ENCODE measurements at regions not wholly inside any gene's neighbourhood (a gene's known extent, or its start where the extent isn't known, plus 50 kb on each side); places are given as distances from the start of the nearest gene placed in this dataset.

- DNase-seq: peak in 1 of 2 donors; percentile 21
- no CpG with 5 or more reads among the region's 1 CpG for WGBS (ENCODE audit: extremely low coverage, insufficient coverage, insufficient read length)
- Histone ChIP-seq H4K91ac (ENCODE audit: low read depth, low read length) (no peak overlapping the region), H3K27me3 (ENCODE audit: insufficient read depth, low read length) (no peaks in the 10 kb centered on the region), H3K79me2 (ENCODE audit: control insufficient read depth, insufficient read depth, low read length, poor library complexity) (no peaks in the 10 kb centered on the region), H2AFZ (ENCODE audit: insufficient read depth, low read length, poor library complexity) (no peak overlapping the region), H2BK5ac (ENCODE audit: low read depth, low read length, poor library complexity) (no peak overlapping the region), H3K4me1 (ENCODE audit: control insufficient read depth in 1 of 2, insufficient read depth in 2 of 2, low read length in 2 of 2) (peaks cover 0 to 2% of the 10 kb centered on the region in 2 experiments), H3K9ac (ENCODE audit: low read length) (no peak overlapping the region), H3K4ac (ENCODE audit: low read depth, low read length) (no peak overlapping the region), H3K36me3 (ENCODE audit: control insufficient read depth in 1 of 2, insufficient read depth in 2 of 2, low read length in 2 of 2) (no peaks in the 10 kb centered on the region), H4K8ac (ENCODE audit: low read depth, low read length) (no peak overlapping the region), H3K4me2 (ENCODE audit: low read length) (no peak overlapping the region), H2BK12ac (ENCODE audit: low read length) (no peak overlapping the region), H3K23ac (ENCODE audit: low read length) (no peak overlapping the region), H4K12ac (ENCODE audit: low read depth, low read length) (no peak overlapping the region), H3K9me3 (ENCODE audit: insufficient read depth, low read depth, low read length) (no peaks in the 10 kb centered on the region), H3K79me1 (ENCODE audit: low read length) (no peaks in the 10 kb centered on the region), H3K14ac (ENCODE audit: low read length) (no peak overlapping the region), H3K18ac (ENCODE audit: low read length) (no peak overlapping the region), H3K4me3 (ENCODE audit: low read depth, low read length) (no peak overlapping the region), H2BK120ac (ENCODE audit: insufficient read depth, low read length, poor library complexity) (no peak overlapping the region), H2AK5ac (ENCODE audit: low read length) (no peak overlapping the region), H3K27ac (ENCODE audit: low read depth, low read length) (no peak overlapping the region)
Measured at GRCh38 chr12:89156340-89156739, 196.0 kb downstream of the DUSP6 start.

- no peak overlapping the region for H2BK5ac ChIP-seq (ENCODE audit: low read depth, low read length, poor library complexity)
- no peak overlapping the region for H3K14ac ChIP-seq (ENCODE audit: low read length)
- H4K91ac ChIP-seq (ENCODE audit: low read depth, low read length): no peak overlapping the region
- no peak overlapping the region for H3K18ac ChIP-seq (ENCODE audit: low read length)
- no peak overlapping the region for H2BK12ac ChIP-seq (ENCODE audit: low read length)
- H4K12ac ChIP-seq (ENCODE audit: low read depth, low read length): no peak overlapping the region
- no peak overlapping the region for H2BK120ac ChIP-seq (ENCODE audit: insufficient read depth, low read length, poor library complexity)
- H3K27ac ChIP-seq (ENCODE audit: low read depth, low read length): no peak overlapping the region
- H2AFZ ChIP-seq (ENCODE audit: insufficient read depth, low read length, poor library complexity): no peak overlapping the region
- H3K9ac ChIP-seq (ENCODE audit: low read length): no peak overlapping the region
- peaks cover 0 to 2% of the 10 kb centered on the region in 2 experiments for H3K4me1 ChIP-seq (ENCODE audit: control insufficient read depth in 1 of 2, insufficient read depth in 2 of 2, low read length in 2 of 2)
- no peak overlapping the region for H4K8ac ChIP-seq (ENCODE audit: low read depth, low read length)
- H3K79me1 ChIP-seq (ENCODE audit: low read length): no peaks in the 10 kb centered on the region
- H3K27me3 ChIP-seq (ENCODE audit: insufficient read depth, low read length): no peaks in the 10 kb centered on the region
- no peak overlapping the region for H3K4me2 ChIP-seq (ENCODE audit: low read length)
- no peak overlapping the region for H2AK5ac ChIP-seq (ENCODE audit: low read length)
- no peaks in the 10 kb centered on the region for H3K79me2 ChIP-seq (ENCODE audit: control insufficient read depth, insufficient read depth, low read length, poor library complexity)
- no peak for DNase-seq
- no peaks in the 10 kb centered on the region for H3K9me3 ChIP-seq (ENCODE audit: insufficient read depth, low read depth, low read length)
- H3K4me3 ChIP-seq (ENCODE audit: low read depth, low read length): no peak overlapping the region
- H3K4ac ChIP-seq (ENCODE audit: low read depth, low read length): no peak overlapping the region
- H3K23ac ChIP-seq (ENCODE audit: low read length): no peak overlapping the region
- H3K36me3 ChIP-seq (ENCODE audit: control insufficient read depth in 1 of 2, insufficient read depth in 2 of 2, low read length in 2 of 2): no peaks in the 10 kb centered on the region
Measured at GRCh38 chr12:89155826-89156225, 196.5 kb downstream of the DUSP6 start.

GRCh38 chr12:89154743-89155499 is 197.4 kb downstream of the DUSP6 start:
- no peak overlapping the region for H4K8ac ChIP-seq (ENCODE audit: low read depth, low read length)
- no peaks in the 10 kb centered on the region for H3K27me3 ChIP-seq (ENCODE audit: insufficient read depth, low read length)
- H3K23ac ChIP-seq (ENCODE audit: low read length): no peak overlapping the region
- no peak overlapping the region for H3K4me2 ChIP-seq (ENCODE audit: low read length)
- H3K27ac ChIP-seq (ENCODE audit: low read depth, low read length): no peak overlapping the region
- H2AK5ac ChIP-seq (ENCODE audit: low read length): no peak overlapping the region
- no peak overlapping the region for H4K91ac ChIP-seq (ENCODE audit: low read depth, low read length)
- no peak overlapping the region for H3K18ac ChIP-seq (ENCODE audit: low read length)
- no peak overlapping the region for H2AFZ ChIP-seq (ENCODE audit: insufficient read depth, low read length, poor library complexity)
- no peak overlapping the region for H3K4me3 ChIP-seq (ENCODE audit: low read depth, low read length)
- H3K4ac ChIP-seq (ENCODE audit: low read depth, low read length): no peak overlapping the region
- H2BK12ac ChIP-seq (ENCODE audit: low read length): no peak overlapping the region
- H4K12ac ChIP-seq (ENCODE audit: low read depth, low read length): no peak overlapping the region
- no peak overlapping the region for H2BK5ac ChIP-seq (ENCODE audit: low read depth, low read length, poor library complexity)
- WGBS (ENCODE audit: extremely low coverage, insufficient coverage, insufficient read length): no CpG with 5 or more reads among the region's 4 CpGs
- H3K9ac ChIP-seq (ENCODE audit: low read length): no peak overlapping the region
- DNase-seq: peak in 1 of 2 donors; percentile 33
- no peaks in the 10 kb centered on the region for H3K36me3 ChIP-seq (ENCODE audit: control insufficient read depth in 1 of 2, insufficient read depth in 2 of 2, low read length in 2 of 2)
- no peak overlapping the region for H2BK120ac ChIP-seq (ENCODE audit: insufficient read depth, low read length, poor library complexity)
- H3K14ac ChIP-seq (ENCODE audit: low read length): no peak overlapping the region
- no peaks in the 10 kb centered on the region for H3K9me3 ChIP-seq (ENCODE audit: insufficient read depth, low read depth, low read length)
- no peaks in the 10 kb centered on the region for H3K79me1 ChIP-seq (ENCODE audit: low read length)
- H3K79me2 ChIP-seq (ENCODE audit: control insufficient read depth, insufficient read depth, low read length, poor library complexity): no peaks in the 10 kb centered on the region
- H3K4me1 ChIP-seq (ENCODE audit: control insufficient read depth in 1 of 2, insufficient read depth in 2 of 2, low read length in 2 of 2): no peaks in the 10 kb centered on the region

GRCh38 chr12:89153341-89153740 is 199.0 kb downstream of the DUSP6 start:
- H3K27ac ChIP-seq (ENCODE audit: low read depth, low read length): no peak overlapping the region

More at GRCh38 chr12:89153341-89153740, 199.0 kb downstream of the DUSP6 start:
- H2BK5ac ChIP-seq (ENCODE audit: low read depth, low read length, poor library complexity): no peak overlapping the region
- H3K14ac ChIP-seq (ENCODE audit: low read length): no peak overlapping the region
- no peak overlapping the region for H2BK12ac ChIP-seq (ENCODE audit: low read length)
- H4K91ac ChIP-seq (ENCODE audit: low read depth, low read length): no peak overlapping the region
- H4K8ac ChIP-seq (ENCODE audit: low read depth, low read length): no peak overlapping the region
- no peaks in the 10 kb centered on the region for H3K79me1 ChIP-seq (ENCODE audit: low read length)
- DNase-seq: peak in 1 of 2 donors; percentile 78
- no peak overlapping the region for H3K4me3 ChIP-seq (ENCODE audit: low read depth, low read length)
- H2AFZ ChIP-seq (ENCODE audit: insufficient read depth, low read length, poor library complexity): no peak overlapping the region
- H2BK120ac ChIP-seq (ENCODE audit: insufficient read depth, low read length, poor library complexity): no peak overlapping the region
- H3K4me2 ChIP-seq (ENCODE audit: low read length): no peak overlapping the region
- H3K9ac ChIP-seq (ENCODE audit: low read length): no peak overlapping the region
- no peak overlapping the region for H3K23ac ChIP-seq (ENCODE audit: low read length)
- H3K18ac ChIP-seq (ENCODE audit: low read length): no peak overlapping the region
- no peaks in the 10 kb centered on the region for H3K27me3 ChIP-seq (ENCODE audit: insufficient read depth, low read length)
- H2AK5ac ChIP-seq (ENCODE audit: low read length): no peak overlapping the region
- no peak overlapping the region for H3K4ac ChIP-seq (ENCODE audit: low read depth, low read length)
- no peak overlapping the region for H4K12ac ChIP-seq (ENCODE audit: low read depth, low read length)
- no peaks in the 10 kb centered on the region for H3K79me2 ChIP-seq (ENCODE audit: control insufficient read depth, insufficient read depth, low read length, poor library complexity)
- no peaks in the 10 kb centered on the region for H3K36me3 ChIP-seq (ENCODE audit: control insufficient read depth in 1 of 2, insufficient read depth in 2 of 2, low read length in 2 of 2)
- no peaks in the 10 kb centered on the region for H3K4me1 ChIP-seq (ENCODE audit: control insufficient read depth in 1 of 2, insufficient read depth in 2 of 2, low read length in 2 of 2)
- no peaks in the 10 kb centered on the region for H3K9me3 ChIP-seq (ENCODE audit: insufficient read depth, low read depth, low read length)

Data from trophoblast cell (in vitro differentiated cells and primary cell).